HG02610 (cell line): ENCODE measurements at regions not wholly inside any gene's neighbourhood (a gene's known extent, or its start where the extent isn't known, plus 50 kb on each side); places are given as distances from the start of the nearest gene placed in this dataset.
"Not testable (repeated sequence)": the region's sequence is repeated elsewhere in the genome, so short reads cannot be mapped to it uniquely, and the experiment has no call there.

Source experiments
- ATAC-seq: cut with Tn5 transposase; IDR thresholded peaks from one replicate; pipeline ENCODE4 v1.9.1; 2021; ENCODE audit warnings: mild to moderate bottlenecking, moderate library complexity; ENCODE audit not compliant: unreplicated experiment

DNA sequence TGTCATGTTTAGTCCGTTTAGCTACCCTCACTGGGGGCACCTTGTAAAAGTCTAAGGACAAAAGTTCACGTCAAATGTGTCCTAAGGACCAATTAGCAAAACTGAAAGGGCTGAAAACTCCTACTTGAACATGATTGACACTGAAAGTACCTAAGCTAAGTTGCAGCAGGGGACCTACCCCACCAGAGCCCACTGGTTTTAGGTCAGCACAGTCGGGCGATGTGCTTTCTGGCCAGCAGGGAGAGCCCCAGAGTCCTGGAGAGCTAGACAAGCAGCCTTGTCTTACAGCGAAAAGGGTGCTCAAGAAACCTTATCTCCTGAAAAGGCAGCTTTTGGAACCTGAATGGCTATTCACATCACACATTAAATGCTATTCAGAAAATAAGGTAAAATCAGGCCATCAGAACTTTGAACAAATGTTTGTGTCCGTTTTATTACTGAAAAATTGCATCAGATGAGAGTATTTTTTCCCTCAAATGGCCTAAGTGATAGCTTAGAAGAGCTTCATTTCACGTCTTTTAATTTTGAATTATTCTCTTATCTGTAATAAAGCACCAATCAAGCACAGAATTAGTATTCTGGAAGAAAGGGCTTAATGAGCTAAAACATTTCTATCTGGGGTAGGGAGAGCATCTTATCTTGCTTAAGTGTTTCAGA, 52.2 kb upstream of the MKI67 start:
- no peak for ATAC-seq

DNA sequence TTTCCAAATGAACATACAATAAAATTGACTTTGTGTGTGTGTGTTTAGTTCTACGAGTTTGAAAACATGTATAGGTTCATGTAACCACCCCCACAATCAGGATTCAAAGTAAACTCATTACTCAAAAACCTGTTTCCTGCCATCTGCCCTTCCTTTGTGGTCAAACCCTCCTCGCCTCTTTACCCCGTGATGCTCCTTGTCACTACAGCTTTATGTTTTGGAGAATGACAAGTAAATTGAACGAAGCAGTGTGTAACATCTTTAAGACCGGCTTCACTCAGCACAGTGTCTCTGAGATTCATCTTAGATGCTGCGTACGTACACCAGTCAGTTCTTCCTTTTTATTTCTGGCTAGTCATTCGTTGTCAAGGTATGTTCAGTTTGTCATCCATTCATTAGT, 54.6 kb upstream of the MKI67 start:
- no peak for ATAC-seq

DNA sequence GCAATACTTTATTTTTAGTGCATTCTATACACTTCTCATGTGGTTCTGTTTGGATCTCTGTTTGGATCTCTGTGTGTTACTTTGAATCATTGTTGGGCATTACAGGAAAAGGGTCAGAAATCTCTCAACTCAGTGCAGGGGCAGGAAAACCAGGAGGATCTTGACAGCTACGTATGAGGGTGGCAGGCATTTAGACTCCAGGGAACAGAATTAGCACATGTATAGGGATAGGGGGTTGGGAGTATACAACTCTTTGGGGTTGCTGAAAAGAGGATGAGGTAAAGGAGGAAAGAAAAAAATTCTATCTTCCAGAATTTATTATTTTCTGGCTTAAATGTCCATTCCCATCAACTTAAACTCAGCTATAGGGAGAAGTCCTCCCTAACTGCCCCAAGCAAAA, 59.4 kb upstream of the MKI67 start:
- ATAC-seq: no peak

DNA sequence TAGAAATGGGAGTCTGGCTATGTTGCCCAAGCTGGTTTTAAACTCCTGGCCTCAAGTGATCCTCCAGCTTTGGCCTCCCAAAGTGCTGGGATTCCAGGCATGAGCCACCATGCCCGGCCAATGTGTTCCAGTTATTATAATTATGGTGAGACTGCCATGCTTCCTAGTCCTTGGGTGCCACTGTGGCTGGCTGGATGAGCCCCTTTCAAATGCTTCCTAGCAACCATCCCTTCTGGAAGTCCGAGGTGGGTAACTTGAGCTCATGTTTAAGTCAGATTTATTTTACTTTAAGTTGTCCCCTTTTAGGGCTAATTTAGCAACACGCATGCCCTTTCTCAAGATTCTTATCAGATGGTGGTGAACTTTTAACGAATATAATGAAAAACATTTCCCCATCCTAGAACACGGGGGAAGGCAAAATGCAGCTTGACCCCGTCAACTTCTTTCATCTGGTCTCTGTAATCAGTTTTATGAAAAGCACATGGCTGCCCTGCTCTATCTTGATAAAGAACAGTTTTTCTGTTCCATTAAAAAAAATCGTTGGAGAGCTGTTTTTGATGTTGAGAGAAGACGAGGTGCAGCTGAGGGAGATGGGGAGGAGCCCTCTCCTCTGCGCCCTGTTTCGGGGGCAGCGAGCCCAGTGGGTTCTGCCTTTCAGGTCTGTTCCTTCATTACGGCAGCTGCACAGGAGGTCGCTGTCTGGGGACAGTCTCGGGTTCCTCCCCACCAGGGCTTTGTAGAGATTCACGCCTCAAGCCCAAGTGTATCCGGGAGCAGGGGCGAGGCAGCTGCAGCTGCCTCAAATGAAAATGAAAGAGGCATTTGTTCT, 61.0 kb upstream of the MKI67 start:
- ATAC-seq: no peak

DNA sequence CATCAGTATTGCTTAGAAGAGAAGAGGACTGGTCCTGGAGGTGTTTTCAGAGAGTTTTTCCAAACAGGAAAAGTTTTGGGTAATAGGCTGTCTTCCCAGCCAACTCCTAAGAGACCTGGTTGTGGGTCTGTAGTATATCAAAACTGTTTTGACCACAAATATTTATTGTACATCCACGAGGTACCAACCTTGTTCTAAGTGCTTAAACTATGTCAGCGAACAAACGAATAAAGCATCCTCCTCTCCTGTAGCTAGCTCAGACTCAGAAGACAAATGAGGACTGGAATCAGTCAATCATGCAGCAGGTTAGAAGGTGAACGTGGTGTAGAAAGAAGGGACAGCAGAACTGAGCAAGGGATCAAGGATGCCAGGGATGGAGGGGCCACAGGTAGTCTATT, 61.6 kb upstream of the MKI67 start:
- ATAC-seq: no peak

DNA sequence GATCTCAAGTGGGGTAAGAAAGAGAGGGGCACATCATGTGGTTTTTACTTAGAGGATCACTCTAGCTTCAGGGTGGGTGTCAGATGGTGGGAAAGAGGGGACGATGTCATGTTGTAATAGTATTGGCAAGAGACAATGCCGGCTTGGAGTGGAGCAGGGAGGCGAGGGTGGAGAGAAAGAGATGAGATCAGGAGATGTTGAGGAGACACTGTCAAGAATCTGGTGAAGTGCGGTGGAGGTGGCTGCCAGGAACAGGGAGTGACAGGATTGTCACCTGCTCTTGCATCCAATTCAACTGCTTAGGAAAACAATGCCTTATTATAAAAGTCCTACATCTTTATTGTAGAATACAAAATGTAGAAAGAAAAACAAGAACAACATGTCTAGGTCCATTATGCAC, 63.0 kb upstream of the MKI67 start:
- ATAC-seq: no peak

DNA sequence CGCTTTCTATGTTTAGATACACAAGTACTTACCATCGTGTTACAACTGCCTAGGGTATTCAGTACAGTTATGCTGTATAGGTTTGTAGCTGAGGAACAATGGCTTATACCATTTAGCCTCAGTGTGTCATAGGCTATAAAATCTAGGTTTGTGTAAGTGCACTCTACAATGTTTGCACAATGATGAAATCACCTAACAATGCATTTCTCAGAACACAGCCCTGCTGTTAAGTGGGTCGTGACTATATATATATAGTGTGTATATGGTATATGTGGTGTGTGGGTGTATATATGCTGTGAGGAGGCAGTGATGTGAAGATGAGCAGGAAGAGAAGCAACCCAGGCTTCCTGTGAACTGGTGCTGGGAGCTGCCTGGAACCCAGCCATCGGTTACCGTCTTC, 65.6 kb upstream of the MKI67 start:
- no peak for ATAC-seq

DNA sequence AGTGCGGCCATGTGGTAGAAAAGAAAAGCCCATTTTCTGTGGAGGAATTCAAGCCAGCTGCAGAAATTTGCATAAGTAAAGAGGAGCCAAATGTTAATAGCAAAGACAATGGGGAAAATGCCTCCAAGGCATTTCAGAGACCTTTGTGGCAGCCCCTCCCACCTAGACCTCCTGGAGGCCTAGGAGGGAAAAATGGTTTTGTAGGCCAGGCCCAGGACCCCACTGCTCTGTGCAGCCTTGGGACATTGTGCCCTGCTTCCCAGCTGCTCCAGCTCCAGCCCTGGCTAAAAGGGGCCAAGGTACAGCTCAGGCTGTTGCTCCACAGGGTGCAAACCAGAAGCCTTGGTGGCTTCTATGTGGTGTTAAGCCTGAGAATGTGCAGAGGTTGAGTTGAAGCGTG, 75.6 kb upstream of the MKI67 start:
- not testable (repeated sequence) for ATAC-seq

DNA sequence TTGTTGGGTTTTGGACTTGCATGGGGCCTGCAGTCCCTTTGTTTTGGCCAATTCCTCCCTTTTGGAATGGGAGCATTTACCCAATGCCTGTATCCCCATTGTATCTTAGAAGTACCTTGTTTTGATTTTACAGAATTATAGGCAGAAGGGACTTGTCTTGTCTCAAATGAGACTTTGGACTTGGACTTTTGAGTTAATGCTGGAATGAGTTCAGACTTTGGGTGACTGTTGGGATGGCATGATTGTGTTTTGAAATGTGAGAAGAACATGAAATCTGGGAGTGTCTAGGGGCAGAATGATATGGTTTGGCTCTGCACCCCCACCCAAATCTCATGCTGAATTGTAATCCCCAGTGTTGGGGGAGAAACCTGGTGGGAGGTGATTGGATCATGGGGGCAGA, 76.8 kb upstream of the MKI67 start:
- ATAC-seq: no peak

DNA sequence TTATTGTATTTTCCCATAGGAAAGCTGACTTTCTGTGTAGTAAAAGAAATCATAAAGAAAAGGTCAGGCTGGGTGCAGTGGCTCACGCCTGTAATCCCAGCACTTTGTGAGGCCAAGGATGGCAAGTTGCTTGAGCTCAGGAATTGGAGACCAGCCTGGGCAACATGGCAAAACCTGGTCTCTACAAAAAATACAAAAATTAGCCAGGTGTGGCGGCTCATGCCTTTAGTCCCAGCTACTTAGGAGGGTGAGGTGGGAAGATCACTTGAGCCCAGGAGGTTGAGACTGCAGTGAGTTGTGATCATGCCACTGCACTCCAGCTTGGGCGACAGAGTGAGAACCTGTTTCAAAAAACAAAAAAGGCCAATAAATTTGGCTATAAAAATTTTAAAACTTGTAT, 79.4 kb upstream of the MKI67 start:
- not testable (repeated sequence) for ATAC-seq

DNA sequence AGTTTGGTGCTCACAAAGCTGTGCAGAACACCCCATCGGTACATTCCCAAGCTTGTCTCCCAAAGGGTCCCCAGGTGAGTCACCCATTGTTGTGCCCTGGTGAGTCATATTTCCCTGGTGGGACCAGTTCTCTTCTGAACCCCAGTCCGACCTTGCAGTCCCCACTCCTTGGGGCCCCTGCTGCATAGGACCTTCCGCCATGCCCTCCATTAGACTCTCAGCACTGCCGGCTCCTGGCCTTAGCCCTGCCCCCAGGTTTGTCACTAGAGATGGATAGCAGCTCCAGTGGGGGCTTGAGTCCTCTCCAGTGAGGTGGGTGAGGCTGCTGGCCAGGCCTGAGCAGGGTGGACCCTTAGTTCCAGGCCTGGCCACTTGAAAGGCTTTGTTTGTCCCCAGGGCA, 80.5 kb upstream of the MKI67 start:
- no peak for ATAC-seq

DNA sequence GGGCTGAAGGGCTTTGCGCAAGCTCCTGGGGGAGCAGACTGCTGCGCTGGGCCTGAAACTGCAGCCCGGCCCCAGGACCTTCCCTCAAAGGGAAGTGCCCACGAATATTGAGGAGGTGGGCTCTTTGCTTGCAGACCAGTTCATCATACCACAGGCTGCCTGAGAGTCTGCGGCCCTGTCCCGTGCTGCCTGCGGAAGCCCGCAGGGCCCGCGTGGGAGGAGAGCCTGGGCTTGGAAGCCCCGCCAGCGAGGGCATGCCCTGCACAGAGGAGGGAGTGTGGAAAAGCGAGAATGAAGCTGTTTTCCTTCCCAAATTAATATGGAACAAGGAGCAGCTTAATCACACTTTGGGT, 83.6 kb upstream of the MKI67 start:
- ATAC-seq: no peak

DNA sequence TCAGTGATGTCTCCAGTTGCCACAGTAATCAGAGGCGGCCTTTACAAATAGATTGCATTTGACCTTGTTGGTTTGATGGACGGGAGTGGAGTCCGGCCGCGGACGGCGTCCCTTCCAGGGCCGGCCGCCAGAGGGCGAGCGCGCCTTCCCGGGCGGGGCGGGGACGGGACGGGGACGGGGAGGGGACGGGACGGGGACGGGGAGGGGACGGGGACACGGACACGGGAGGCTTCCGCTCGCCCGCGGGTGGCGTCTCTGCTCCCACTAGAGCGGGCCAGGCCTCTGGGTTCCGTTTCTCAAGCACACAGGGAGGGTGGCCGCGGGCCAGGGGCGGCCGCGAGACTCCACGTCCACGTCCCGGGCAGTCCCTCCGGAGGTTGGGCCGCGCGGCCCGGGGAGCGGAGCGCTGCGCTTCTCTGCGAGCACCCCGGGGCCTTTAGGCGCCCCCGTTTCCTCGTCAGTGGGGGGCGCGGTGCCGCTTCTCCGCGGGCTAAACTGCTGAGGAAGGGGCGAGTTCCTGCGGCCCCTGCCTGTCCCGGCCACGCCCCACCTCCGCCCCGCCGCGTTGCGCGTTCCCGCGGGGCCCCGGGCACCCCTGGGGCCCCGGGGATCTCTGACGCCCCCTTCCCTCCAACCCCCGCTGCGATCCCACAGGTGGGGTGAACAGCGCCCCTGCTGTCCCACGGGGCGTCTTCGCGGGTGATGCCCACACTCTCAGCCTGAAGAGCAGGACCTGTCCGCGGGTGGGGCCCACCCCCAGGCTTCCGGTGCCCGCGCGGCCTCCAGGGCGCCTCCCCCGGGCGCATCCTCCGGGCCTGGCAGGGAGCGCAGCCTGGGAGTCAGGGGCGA, 84.2 kb upstream of the MKI67 start:
- ATAC-seq: no peak

DNA sequence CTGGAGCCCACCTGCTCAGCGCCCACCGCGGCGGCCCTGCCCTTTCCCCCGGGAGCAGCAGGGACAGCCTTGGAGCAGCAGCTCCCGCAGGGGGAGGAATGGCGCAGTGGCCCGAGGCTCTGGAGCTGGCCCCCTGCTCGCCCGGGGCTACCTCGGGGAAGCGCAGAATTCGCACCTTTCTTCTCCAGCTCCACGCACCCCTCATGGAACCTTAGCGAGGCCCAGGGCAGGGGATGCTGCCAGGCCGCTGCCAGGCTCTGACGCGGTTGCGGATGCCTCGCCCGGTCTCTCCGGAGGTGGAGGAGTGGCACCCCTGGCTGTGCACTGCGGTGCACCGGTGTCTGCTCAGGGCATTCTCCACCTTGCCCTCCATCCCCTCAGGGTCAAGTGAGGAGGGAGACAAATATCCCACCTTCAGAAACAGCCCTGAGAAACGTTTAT, 84.9 kb upstream of the MKI67 start:
- no peak for ATAC-seq

DNA sequence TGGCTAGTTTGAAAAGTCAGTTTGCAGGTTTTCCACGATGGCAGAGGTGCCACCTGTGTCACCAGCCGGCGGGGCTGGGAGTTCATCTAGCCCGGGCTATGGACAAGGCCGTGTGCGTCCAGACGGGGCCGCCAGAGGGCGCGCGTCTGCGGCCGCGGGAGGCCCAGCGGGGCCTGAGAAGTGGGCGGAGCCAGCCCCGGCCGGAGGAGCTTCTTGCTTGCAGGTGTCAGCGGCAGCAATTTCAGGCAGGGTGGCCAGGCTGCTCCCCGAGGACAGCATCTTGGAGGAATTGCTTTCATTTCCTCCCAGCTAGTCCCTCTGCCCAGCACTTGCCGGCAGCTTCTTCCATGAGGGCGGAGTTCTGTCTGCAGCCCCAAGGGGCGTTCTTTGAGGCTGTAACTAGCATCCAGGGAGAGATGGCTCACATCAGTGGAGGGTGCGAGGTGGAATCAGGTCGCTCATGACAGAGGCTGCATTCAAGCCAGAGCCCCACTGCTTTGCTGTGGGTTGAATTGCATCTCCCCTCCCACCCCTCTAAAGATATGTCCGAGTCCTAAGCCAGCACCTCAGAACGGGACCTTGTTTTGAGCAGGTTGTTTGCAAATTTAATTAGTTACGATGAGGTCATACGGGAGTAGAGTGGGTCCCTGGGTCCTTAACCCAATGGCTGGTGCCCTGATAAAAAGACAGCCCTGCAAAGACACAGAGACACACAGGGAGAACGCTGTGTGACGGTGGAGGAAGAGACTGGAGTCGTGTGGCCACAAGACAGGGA, 85.9 kb upstream of the MKI67 start:
- ATAC-seq: peak; percentile 93

DNA sequence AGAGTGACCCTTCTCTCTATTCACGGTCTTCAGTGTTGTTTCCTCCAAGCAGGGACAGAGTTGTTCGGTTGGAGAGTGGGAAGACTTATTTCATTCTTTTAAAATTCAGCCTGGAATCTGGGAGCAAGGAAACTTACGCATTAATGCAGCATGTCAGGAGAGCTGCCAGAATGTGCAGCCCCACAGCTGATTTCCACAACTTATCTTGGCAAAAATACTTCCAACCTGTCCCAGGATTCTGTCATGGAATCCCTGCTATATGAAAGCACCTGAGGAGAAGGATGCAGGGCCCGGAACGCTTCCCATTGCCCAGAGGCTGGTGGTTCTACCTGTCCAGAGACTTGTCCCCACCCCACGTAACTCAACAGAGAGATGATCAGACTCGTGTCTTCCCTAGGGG, 86.9 kb upstream of the MKI67 start:
- ATAC-seq: no peak

DNA sequence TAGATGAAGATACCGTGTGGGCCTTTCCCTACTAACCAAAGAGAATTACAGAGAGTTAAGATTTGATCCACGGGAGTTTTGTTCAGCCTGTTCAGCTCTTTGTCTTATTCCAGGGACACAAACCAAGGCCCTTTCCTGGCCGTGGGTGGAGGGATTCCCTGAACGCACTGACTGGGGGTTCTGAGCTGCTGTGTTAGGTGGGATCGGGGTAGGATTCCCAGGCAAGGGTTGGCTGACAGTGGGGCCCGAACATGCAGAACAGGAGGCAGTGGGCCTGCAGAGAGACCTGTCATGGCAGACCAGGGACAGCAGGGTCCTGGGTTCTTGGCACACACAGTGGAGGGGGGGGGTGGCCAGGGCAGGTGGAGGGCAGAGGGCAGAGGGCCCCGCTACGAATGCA, 89.5 kb upstream of the MKI67 start:
- no peak for ATAC-seq

DNA sequence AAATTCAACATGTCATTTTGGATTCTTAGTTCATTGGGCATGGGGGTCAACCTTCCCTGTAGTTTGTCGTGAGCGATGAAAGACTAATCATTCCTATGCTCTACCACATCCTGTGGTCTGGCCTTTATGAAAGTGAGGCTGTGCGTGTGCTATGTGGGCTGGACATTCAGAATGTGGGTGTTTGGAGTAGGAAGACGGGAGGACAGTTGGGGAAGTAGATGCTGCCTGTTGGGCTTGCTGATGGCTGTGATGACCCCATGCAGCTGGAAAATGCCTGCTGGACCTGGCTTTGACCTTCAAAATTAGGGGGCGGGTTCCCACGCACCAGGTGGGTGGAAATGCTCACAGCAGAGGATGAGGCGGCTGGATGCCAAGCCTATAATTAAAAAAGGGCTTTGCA, 90.9 kb upstream of the MKI67 start:
- no peak for ATAC-seq

DNA sequence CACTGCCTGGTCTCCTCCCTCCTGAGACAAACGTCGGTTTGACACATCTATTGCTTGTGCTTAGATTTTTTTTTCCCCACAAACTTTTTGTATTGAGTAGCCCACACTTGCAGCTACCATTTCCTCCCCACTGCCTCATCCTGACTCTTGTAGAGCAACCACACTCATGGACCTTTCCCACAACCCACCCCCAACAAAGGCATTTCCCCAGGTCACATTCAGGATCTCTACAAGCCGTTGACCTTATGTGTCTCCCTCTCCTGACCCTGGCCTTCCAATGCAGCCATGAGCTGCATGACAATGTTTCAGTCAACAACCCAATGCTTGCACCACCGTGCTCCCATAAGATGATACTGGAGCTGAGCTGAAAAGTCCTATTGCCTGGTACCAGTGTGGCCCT, 91.9 kb upstream of the MKI67 start:
- no peak for ATAC-seq

DNA sequence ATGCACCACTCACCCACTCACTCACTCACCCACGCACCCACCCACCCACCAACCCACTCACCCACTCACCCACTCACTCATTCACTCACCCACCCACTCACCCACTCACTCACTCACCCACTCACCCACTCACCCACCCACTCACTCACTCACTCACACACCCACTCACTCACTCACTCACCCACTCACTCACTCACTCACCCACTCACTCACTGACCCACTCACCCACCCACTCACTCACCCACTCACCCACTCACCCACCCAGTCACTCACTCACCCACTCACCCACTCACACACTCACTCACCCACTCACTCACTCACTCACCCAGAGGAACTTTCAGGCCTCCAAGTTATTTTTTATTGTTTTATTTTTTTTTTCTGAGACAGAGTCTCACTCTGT, 93.1 kb upstream of the MKI67 start:
- ATAC-seq: no peak

DNA sequence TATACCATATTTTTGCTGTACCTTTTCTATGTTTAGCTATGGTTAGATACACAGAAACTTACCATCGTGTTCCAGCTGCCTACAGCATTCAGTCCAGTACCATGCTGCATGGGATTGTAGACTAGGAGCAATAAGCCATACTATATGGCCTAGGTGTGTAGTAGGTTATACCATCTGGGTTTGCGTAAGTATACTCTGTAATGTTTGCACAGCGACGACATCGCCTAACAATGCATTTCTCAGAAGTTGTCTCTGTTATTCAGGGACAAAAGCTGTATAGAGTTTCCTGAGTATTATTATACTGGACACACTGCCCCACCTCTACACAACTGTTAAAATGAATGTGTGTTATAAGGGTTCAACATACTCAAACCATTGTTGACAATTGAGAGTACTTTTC, 93.8 kb upstream of the MKI67 start:
- ATAC-seq: no peak
